PC-9 (cell line): ENCODE measurements at regions not wholly inside any gene's neighbourhood (a gene's known extent, or its start where the extent isn't known, plus 50 kb on each side); places are given as distances from the start of the nearest gene placed in this dataset.

Source experiments
- CTCF ChIP-seq: fragments of 200-600 bp; sonication (generic); conservative IDR thresholded peaks from 2 replicates; pipeline ENCODE4 v1.6.1; 2017; ENCODE audit warnings: mixed run types, antibody characterized with exemption, mild to moderate bottlenecking, moderate library complexity
- EZH2 ChIP-seq: fragments of 200-600 bp; sonication (generic); IDR thresholded peaks from 2 replicates; pipeline ENCODE4 v1.8.0; 2017; ENCODE audit warnings: antibody characterized with exemption, low read depth

GRCh38 chrX:122596998-122597397, 587.1 kb upstream of the GRIA3 start:
- TF ChIP-seq CTCF: no peak
- TF ChIP-seq EZH2: no peak
